HG02610 (cell line): ENCODE measurements at regions not wholly inside any gene's neighbourhood (a gene's known extent, or its start where the extent isn't known, plus 50 kb on each side); places are given as distances from the start of the nearest gene placed in this dataset.

Source experiments
- ATAC-seq: cut with Tn5 transposase; IDR thresholded peaks from one replicate; pipeline ENCODE4 v1.9.1; 2021; ENCODE audit warnings: mild to moderate bottlenecking, moderate library complexity; ENCODE audit not compliant: unreplicated experiment

- no peak for ATAC-seq
Observed at GRCh38 chr9:23522952-23523351, 303.1 kb downstream of the ELAVL2 start.

DNA sequence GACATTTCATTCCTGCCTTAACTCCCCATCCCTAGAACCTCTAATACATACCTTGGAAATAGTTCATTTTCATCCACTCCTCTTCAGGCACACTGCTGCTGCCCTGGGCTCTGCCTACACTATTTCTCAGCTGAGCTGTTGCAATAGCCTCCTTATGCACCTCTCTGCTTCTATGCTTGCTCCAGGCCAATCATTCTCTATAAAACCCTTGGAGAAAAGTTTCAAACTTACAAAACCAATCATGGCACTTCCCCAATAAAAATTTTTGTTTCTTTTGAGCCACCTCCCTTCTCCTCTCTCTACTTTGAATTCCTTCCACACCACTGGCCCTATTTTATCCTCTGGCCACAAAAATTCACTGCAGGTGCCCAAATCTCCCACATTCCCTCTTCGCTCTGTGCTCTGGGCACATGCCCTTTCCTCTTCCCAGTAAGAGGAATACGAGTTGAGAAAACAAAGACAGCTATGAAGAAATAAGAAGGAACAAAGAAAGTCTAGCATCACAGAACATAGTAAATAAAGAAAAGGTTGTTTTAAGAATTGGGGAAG, 301.4 kb downstream of the ELAVL2 start:
- ATAC-seq, result no peak

- ATAC-seq, result no peak
Observed at GRCh38 chr9:23526806-23527205, 299.2 kb downstream of the ELAVL2 start.

- ATAC-seq, result no peak
Observed at GRCh38 chr9:23532282-23532681, 293.8 kb downstream of the ELAVL2 start.

DNA sequence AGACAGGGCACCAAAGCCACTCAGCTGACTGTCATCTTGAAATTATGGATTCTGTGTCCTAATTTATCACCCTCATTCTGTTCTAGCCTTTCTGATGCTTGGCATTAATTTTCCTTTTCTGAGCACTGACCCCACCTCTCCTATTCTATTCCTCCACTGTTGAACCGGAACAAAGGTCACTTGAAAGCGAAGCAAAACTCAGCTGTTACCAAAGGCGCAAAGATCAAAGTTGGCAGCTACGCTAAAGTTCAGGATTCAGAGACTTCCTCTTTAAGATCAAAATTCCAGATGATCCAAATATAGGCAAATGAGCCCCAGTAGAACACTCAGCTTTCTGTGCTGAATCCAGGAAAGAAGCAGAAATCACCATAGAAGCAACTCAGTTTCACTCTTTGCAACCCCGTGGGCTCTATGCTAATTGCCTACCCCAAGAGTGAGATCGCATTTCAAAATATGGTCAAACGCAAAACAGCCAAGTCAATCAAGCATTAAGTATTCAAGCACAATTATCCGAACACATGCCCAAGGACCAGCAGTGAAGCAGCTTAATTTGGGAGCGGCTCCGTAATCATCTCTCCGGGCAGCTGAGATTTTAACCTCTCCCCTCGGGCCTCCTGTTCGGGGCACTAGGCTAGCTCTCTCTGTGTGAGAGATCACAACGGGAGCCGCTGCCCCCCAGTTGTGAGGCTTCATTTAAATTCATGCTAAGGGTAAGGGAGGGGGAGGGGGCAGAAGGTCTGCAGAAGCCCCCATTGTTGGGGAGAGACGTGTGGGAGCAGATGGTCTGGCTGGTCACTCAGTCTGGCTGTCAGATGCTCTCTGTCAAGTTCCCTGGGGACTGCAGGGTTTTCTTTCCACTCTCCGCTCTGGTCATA, 288.6 kb downstream of the ELAVL2 start:
- ATAC-seq, result no peak

- ATAC-seq, result no peak
Observed at GRCh38 chr9:23538067-23538402, 288.0 kb downstream of the ELAVL2 start.

- no peak for ATAC-seq
Observed at GRCh38 chr9:23538461-23539003, 287.5 kb downstream of the ELAVL2 start.

- ATAC-seq, result no peak
Observed at GRCh38 chr9:23539311-23539710, 286.7 kb downstream of the ELAVL2 start.

- no peak for ATAC-seq
Observed at GRCh38 chr9:23541976-23542375, 284.1 kb downstream of the ELAVL2 start.

DNA sequence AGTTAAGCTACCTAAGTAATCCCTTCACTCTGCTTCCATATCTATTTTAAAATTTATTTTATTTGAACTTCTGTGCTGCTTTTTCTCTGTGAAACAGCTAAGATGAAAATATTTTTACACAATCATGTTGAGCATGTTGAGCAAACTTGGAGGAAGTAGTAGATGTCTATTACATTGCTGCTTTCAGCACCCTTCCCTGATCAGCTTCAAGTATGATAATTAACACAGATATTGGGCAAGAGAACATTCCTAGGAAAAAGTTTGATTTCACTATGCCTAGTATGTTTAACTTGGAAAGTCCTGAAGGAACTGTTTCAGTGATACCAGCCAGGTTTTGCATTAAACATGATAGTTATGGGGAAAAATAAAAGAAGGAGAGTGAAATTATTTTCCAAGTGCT, 283.6 kb downstream of the ELAVL2 start:
- no peak for ATAC-seq

DNA sequence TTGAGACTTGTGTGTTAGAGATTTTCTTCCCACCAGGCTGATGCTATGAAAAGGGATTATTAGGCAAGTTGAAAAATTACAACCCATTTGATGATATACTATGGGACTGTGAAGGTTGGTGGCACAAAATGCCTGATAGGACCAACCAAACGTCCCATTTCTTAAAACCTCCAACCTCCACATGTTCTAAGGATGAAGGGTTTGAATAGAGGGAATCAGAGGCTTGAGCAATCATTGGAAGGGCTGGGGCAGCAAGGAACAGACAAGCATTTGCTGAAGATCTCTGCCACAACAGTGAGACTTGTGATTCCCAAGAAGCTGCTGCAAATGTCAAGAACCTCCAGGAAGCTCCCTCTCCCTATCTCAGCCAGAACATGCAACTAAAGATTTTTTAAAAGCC, 283.1 kb downstream of the ELAVL2 start:
- ATAC-seq, result no peak

- ATAC-seq, result no peak
Observed at GRCh38 chr9:23543419-23543818, 282.6 kb downstream of the ELAVL2 start.

DNA sequence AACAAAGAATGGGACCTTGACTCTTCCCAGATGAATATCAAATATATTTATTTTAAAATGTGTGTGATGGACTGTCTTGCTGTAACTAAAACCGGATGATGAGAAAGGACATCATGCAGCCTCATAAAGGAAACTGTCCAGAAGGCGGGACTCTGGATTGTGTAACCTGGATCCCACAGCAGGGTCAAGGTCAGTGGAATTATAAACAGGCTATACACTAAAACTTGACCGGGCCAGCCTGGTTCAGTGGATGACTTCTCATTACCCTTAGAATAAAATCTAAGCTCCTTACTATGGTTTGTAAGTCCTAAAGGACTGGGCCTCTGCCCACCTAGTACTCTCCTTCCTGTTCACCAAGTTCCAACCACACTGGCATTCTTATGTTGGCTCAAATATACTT, 280.3 kb downstream of the ELAVL2 start:
- no peak for ATAC-seq

DNA sequence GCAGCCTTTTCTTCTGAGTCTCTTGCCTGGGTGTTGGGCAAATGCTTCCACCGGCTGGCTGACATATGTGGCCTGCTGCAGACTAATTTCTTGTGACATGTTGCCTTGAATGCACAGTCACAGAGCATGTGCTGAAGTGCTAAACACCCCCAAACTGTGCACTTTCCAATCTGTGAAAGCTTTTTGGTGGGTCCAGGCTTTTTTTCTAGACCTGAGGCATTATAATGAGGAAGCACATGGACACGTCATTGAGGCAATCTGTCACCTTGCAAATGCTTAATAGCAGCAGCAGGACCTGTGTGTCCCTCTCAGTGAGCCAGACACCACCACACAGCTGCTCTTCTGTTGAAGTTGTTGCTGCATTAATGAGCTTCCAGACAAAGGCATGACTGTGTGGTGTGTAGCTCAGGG, 274.7 kb downstream of the ELAVL2 start:
- no peak for ATAC-seq

GRCh38 chr9:23551929-23552707, 273.9 kb downstream of the ELAVL2 start:
- no peak for ATAC-seq

GRCh38 chr9:23552876-23553601, 273.0 kb downstream of the ELAVL2 start:
- ATAC-seq, result no peak

GRCh38 chr9:23554686-23555085, 271.4 kb downstream of the ELAVL2 start:
- no peak for ATAC-seq

- ATAC-seq, result no peak
Observed at GRCh38 chr9:23555851-23556250, 270.2 kb downstream of the ELAVL2 start.

DNA sequence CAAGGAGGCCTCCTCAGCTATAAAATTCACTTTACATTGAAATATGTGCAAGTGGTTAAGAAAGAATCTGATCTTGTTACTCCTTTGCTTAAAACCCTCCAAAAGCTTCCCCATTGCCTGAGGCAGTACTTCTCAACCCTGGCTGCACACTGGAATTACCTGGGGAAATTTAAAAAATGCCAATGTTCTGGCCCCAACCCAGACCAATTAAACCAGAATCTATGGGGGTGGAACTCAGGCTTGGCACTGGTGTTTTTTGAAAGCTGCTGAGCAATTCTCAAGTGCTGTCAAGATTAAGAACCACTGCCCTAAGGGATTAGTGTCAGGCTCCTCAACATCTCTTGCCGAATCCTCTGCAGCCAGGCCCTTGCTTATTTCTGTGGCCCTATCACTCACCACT, 269.6 kb downstream of the ELAVL2 start:
- ATAC-seq, result no peak

GRCh38 chr9:23557689-23558088, 268.4 kb downstream of the ELAVL2 start:
- no peak for ATAC-seq

DNA sequence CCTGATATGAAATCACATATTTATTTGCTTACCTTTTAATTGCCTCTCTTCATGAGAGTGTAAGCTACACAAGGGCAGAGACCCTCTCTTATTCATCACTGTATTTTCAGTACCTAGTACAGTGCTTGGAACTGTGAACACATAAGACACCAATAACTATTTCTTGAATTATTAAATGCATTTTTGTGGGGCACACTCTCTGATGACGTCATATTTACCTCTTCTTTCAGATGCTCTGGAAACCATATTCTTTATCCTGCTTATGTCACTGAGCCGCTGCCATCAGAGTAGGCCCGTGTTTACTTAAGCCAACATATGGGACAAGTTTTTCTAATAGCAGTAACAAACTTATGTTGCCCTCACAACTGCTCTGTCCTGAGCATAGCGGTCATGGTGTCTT, 266.5 kb downstream of the ELAVL2 start:
- ATAC-seq, result no peak
